AG04450 (cell line): ENCODE measurements at regions not wholly inside any gene's neighbourhood (a gene's known extent, or its start where the extent isn't known, plus 50 kb on each side); places are given as distances from the start of the nearest gene placed in this dataset.

Source experiments
- CTCF ChIA-PET: fragments of 300-600, 350-600 bp; formaldehyde crosslinking; extraction: SDS; loops from one replicate; lab custom pipeline; 2022; ENCODE audit warnings: antibody characterized with exemption, inconsistent platforms; lab: Charles Lee
- POLR2A ChIA-PET: fragments of 350-600 bp; formaldehyde crosslinking; extraction: SDS; loops from one replicate; lab custom pipeline; 2021; ENCODE audit warnings: antibody characterized with exemption, inconsistent platforms; lab: Yijun Ruan, JAX
- DNase-seq: peaks from one replicate; pipeline ENCODE4 v3.0.0-alpha.2; 2011; ENCODE audit warnings: low read depth, low spot score
- H3K27ac ChIP-seq: one replicate; pipeline ENCODE4 v1.5.1; 2012; ENCODE audit warnings: low read depth, low read length, control low read depth
- H3K27me3 ChIP-seq: one replicate; pipeline ENCODE4 v1.6.0; 2012; ENCODE audit warnings: low read length; ENCODE audit not compliant: control insufficient read depth, insufficient read depth
- H3K4me3 ChIP-seq: 2 replicates; pipeline ENCODE4 v1.5.1; 2011; ENCODE audit warnings: mild to moderate bottlenecking, low read depth, low read length, control low read depth
- H3K9me3 ChIP-seq: 2 replicates; pipeline ENCODE4 v1.5.1; 2012; ENCODE audit warnings: low read length; ENCODE audit not compliant: control insufficient read depth, insufficient read depth
- CTCF ChIP-seq: IDR thresholded peaks from 2 replicates; pipeline ENCODE4 v1.5.1; 2011; ENCODE audit warnings: low read depth, low read length, control low read depth, inconsistent platforms

- H3K27me3 ChIP-seq: peaks cover 53% of the 10 kb centered on the region
- CTCF ChIA-PET: interaction anchor here (0.9 to 1.8 kb wide), 2 partner anchors 10 to 152 kb away, joined by 4 to 5 read pairs; no protein-coding TSS in a partner anchor
- POLR2A ChIA-PET: no interaction called here
- TF ChIP-seq CTCF: no peak
- H3K4me3 ChIP-seq: peak overlapping the region; percentile 48
- no peak for DNase-seq
- H3K27ac ChIP-seq: no peak overlapping the region
- peaks cover 33% of the 10 kb centered on the region for H3K9me3 ChIP-seq
Observed at GRCh38 chr13:50127726-50128291, 112.6 kb downstream of the KCNRG start.

DNA sequence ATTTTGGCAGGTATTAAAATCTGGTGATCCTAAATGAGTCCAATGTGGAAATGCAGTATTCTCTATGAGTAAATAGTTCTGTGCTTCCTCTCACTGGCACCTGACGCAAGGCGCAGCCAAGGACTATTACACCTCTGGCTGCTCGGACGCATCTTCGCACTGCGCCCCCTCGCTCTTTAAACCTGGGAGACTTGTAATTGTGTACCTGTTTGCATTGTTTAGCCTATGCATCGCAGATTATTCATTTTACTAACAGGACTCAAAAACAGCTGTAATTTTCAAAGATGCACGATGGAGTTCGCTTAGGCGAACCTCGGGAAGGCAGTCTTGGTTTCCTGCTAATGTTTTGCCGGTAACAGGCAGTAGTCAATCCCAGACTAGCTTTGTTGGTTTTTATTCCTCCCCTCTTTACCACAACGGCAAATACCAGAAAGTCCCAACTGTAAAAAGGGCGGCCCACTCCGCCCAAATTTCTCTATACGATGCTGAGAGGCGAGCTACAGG lies 113.2 kb downstream of the KCNRG start:
- no peak overlapping the region for H3K27ac ChIP-seq
- TF ChIP-seq CTCF: no peak
- POLR2A ChIA-PET: no interaction called here
- H3K27me3 ChIP-seq: peaks cover 59% of the 10 kb centered on the region
- no peak for DNase-seq
- no peak overlapping the region for H3K4me3 ChIP-seq
- CTCF ChIA-PET: interaction anchor here (1.8 kb wide), 1 partner anchor 152 kb away, joined by 5 read pairs; no protein-coding TSS in a partner anchor
- H3K9me3 ChIP-seq: peaks cover 40% of the 10 kb centered on the region

DNA sequence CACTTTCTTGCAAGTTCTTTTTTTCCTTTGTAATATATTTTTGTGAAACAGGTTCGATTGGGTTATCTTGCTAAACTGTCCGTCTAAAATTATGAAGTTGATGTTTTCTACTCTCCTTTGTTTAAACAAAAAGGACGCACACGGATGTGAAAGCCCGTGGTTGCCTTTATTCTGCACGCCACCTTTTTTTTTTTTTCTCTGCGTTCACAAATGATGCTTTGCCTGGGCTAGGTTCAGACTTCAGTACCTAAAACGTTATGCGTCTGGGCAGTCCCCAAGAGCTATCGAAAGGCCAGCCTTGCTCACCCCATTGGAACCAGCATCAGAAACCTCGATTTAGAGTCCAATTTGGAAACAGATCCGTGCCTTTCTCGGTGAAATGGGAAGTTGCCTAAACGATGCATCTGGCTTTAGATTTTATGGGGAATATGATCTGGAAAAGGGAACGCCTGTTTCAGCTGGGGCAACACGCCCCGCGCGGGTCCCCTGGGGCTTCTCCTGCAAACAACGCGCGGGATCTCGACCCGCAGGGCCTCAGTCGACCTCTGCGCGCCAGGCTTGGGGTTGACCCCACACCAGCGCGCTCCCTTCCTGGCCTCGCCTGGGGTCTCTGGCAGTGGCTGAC lies 113.9 kb downstream of the KCNRG start:
- no peak for DNase-seq
- peaks cover 63% of the 10 kb centered on the region for H3K27me3 ChIP-seq
- ChIA-PET CTCF (interaction anchor here (0.7 to 1.8 kb wide), 2 partner anchors 153 to 225 kb away, joined by 3 to 5 read pairs; no protein-coding TSS in a partner anchor), POLR2A (no interaction called here)
- no peak for TF ChIP-seq CTCF
- no peak overlapping the region for H3K27ac ChIP-seq
- H3K4me3 ChIP-seq: no peak overlapping the region
- H3K9me3 ChIP-seq: peaks cover 46% of the 10 kb centered on the region

- peaks cover 49% of the 10 kb centered on the region for H3K9me3 ChIP-seq
- ChIA-PET POLR2A (no interaction called here), CTCF (interaction anchor here (0.5 to 0.7 kb wide), 2 partner anchors 224 to 938 kb away, joined by 3 read pairs; no protein-coding TSS in a partner anchor)
- DNase-seq: no peak
- peaks cover 68% of the 10 kb centered on the region for H3K27me3 ChIP-seq
- no peak for TF ChIP-seq CTCF
- H3K4me3 ChIP-seq: peak overlapping the region; percentile 53
- H3K27ac ChIP-seq: no peak overlapping the region
Observed at GRCh38 chr13:50129706-50130122, 114.5 kb downstream of the KCNRG start.
